Adrenal gland (tissue), 9 donors: ENCODE measurements at regions not wholly inside any gene's neighbourhood (a gene's known extent, or its start where the extent isn't known, plus 50 kb on each side); places are given as distances from the start of the nearest gene placed in this dataset.

ENCODE experiments used
- DNase-seq, 7 donors: peaks; one replicate each; pipeline ENCODE4 v3.0.0-alpha.2; 2019 to 2020
- H3K27ac ChIP-seq, 5 donors: fragments of 200-600 bp; sonication (generic) in 4 of 5; 1 replicate in 3 of 5; 2 replicates in 2 of 5; pipeline versions ENCODE4 v1.5.1 to v1.8.0; 2016 to 2020; ENCODE audit warnings: mild to moderate bottlenecking in 1 of 5
- H3K27me3 ChIP-seq: fragments of 200-600 bp; 2 replicates; pipeline ENCODE4 v1.8.0; 2021
- H3K36me3 ChIP-seq, 2 donors: fragments of 200-600 bp; replicated peaks in 1 of 2; 1 replicate in 1 of 2; 2 replicates in 1 of 2; pipeline versions ENCODE4 v1.5.1 to v1.8.0; 2018 to 2022
- H3K4me1 ChIP-seq, 2 donors: fragments of 200-600 bp; replicated peaks in 1 of 2; 1 replicate in 1 of 2; 2 replicates in 1 of 2; pipeline versions ENCODE4 v1.5.1 to v1.8.0; 2018 to 2021
- H3K4me3 ChIP-seq, 4 donors: fragments of 200-600 bp; sonication (generic) in 3 of 4; one replicate each; pipeline ENCODE4 v1.5.1; 2016 to 2018
- H3K9me3 ChIP-seq, 3 donors: fragments of 200-600 bp; sonication (generic) in 1 of 3; replicated peaks in 1 of 3; 1 replicate in 2 of 3; 2 replicates in 1 of 3; pipeline versions ENCODE4 v1.5.1 to v1.8.0; 2016 to 2021
- POLR2A ChIP-seq, 2 donors: fragments of 450-650 bp; IDR thresholded peaks; one replicate each; pipeline ENCODE4 v1.6.1; 2017; ENCODE audit warnings: antibody characterized with exemption in 2 of 2, mild to moderate bottlenecking in 2 of 2, moderate library complexity in 1 of 2
- WGBS, 4 donors: extraction: QIAGEN DNeasy Blood & Tissue Kit in 2 of 4; methylation state at CpG; one replicate each; pipeline versions ENCODE4 v1.1.5 to v1.1.7; 2013 to 2017; 5-methylcytosine and 5-hydroxymethylcytosine counted together
- intact Hi-C, 2 donors: fragments of 100-400 bp; cut with DNase I; formaldehyde crosslinking; loops; one replicate each; pipeline versions ENCODE4 v1.14.1 to v1.15.0; 2022 to 2023
- TF ChIP-seq, protein P1 (sequence below), 6 experiments: fragments of 450-650 bp in 4 of 6; fragments of 200-600 bp in 2 of 6; sonication (generic) in 1 of 6; IDR thresholded peaks; 1 replicate in 5 of 6; 2 replicates in 1 of 6; pipeline versions ENCODE4 v1.5.1 to v1.8.0; 2016 to 2021; ENCODE audit warnings: antibody characterized with exemption in 6 of 6, mild to moderate bottlenecking in 2 of 6, moderate library complexity in 1 of 6
- donor health status: healthy with polysubstance abuse.
- donor health status: Bipolar disorder and iron deficiency.
- donor health status: DM: yes; HTN: yes; CAD: no.
- donor health status: DM: no; HTN: no; CAD: no.
- donor health status: DM: no; HTN: no; CAD: no.

GRCh38 chr2:180202467-180202951, 195.4 kb upstream of the CWC22 start:
- no peaks in the 10 kb centered on the region for H3K27me3 ChIP-seq
- intact Hi-C loops = no loop called here
- H3K36me3 ChIP-seq = no peaks in the 10 kb centered on the region
- TF ChIP-seq, protein P1, sequence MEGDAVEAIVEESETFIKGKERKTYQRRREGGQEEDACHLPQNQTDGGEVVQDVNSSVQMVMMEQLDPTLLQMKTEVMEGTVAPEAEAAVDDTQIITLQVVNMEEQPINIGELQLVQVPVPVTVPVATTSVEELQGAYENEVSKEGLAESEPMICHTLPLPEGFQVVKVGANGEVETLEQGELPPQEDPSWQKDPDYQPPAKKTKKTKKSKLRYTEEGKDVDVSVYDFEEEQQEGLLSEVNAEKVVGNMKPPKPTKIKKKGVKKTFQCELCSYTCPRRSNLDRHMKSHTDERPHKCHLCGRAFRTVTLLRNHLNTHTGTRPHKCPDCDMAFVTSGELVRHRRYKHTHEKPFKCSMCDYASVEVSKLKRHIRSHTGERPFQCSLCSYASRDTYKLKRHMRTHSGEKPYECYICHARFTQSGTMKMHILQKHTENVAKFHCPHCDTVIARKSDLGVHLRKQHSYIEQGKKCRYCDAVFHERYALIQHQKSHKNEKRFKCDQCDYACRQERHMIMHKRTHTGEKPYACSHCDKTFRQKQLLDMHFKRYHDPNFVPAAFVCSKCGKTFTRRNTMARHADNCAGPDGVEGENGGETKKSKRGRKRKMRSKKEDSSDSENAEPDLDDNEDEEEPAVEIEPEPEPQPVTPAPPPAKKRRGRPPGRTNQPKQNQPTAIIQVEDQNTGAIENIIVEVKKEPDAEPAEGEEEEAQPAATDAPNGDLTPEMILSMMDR (IDR thresholded peaks at IDR 0.05) = no peak
- TF ChIP-seq POLR2A (IDR thresholded peaks at IDR 0.05) = no peak
- no peak overlapping the region for H3K4me3 ChIP-seq
- H3K4me1 ChIP-seq = no peaks in the 10 kb centered on the region
- no peaks in the 10 kb centered on the region for H3K9me3 ChIP-seq
- DNase-seq = no peak
- 47 to 53% (median 48%) methylated on average over 7 of the region's 7 CpGs for WGBS, 4 donors
- no peak overlapping the region for H3K27ac ChIP-seq

- no peaks in the 10 kb centered on the region for H3K27me3 ChIP-seq
- 47 to 68% (median 54%) methylated on average over 2 of the region's 2 CpGs for WGBS, 4 donors
- no peak for TF ChIP-seq POLR2A (IDR thresholded peaks at IDR 0.05)
- TF ChIP-seq, protein P1 (IDR thresholded peaks at IDR 0.05) = no peak
- intact Hi-C loops = no loop called here
- DNase-seq = no peak
- no peaks in the 10 kb centered on the region for H3K9me3 ChIP-seq
- no peak overlapping the region for H3K27ac ChIP-seq
- H3K4me1 ChIP-seq = no peaks in the 10 kb centered on the region
- no peak overlapping the region for H3K4me3 ChIP-seq
- H3K36me3 ChIP-seq = no peaks in the 10 kb centered on the region
Measured at GRCh38 chr2:180196419-180196977, 189.4 kb upstream of the CWC22 start.

- Histone ChIP-seq H3K27me3 (no peaks in the 10 kb centered on the region), H3K4me3 (no peak overlapping the region), H3K27ac (no peak overlapping the region), H3K9me3 (no peaks in the 10 kb centered on the region), H3K4me1 (no peaks in the 10 kb centered on the region), H3K36me3 (no peaks in the 10 kb centered on the region)
- DNase-seq = no peak
- TF ChIP-seq, protein P1 (IDR thresholded peaks at IDR 0.05) = no peak
- no peak for TF ChIP-seq POLR2A (IDR thresholded peaks at IDR 0.05)
- intact Hi-C loops = no loop called here
Measured at GRCh38 chr2:180195847-180196246, 188.8 kb upstream of the CWC22 start.

- no peaks in the 10 kb centered on the region for H3K9me3 ChIP-seq
- H3K36me3 ChIP-seq = no peaks in the 10 kb centered on the region
- WGBS, 4 donors = 50 to 61% (median 56%) methylated on average over 11 of the region's 11 CpGs
- no peaks in the 10 kb centered on the region for H3K27me3 ChIP-seq
- no peak overlapping the region for H3K27ac ChIP-seq
- intact Hi-C loops = no loop called here
- DNase-seq = no peak
- H3K4me1 ChIP-seq = no peaks in the 10 kb centered on the region
- no peak overlapping the region for H3K4me3 ChIP-seq
- TF ChIP-seq, protein P1 (IDR thresholded peaks at IDR 0.05) = no peak
- TF ChIP-seq POLR2A (IDR thresholded peaks at IDR 0.05) = no peak
Measured at GRCh38 chr2:180191432-180192124, 184.5 kb upstream of the CWC22 start.
